GM12891 (cell line): ENCODE measurements at regions not wholly inside any gene's neighbourhood (a gene's known extent, or its start where the extent isn't known, plus 50 kb on each side); places are given as distances from the start of the nearest gene placed in this dataset.

Source experiments
- DNase-seq: peaks from one replicate; pipeline ENCODE4 v3.0.0; 2011; ENCODE audit warnings: low spot score; ENCODE audit not compliant: insufficient read length
- FAIRE-seq: peaks from 2 replicates; lab custom pipeline; 2011; peaks lifted over from hg19 to GRCh38; lab: Jason Lieb, UNC
- PAX5 ChIP-seq: IDR thresholded peaks from 2 replicates; pipeline ENCODE4 v1.6.1; 2011; ENCODE audit warnings: low read length, moderate library complexity, mild to moderate bottlenecking; ENCODE audit not compliant: insufficient read depth, severe bottlenecking
- POLR2A ChIP-seq: IDR thresholded peaks from 2 replicates; pipeline ENCODE4 v1.6.1; 2011; ENCODE audit warnings: low read depth, low read length, control low read depth
- POLR2AphosphoS5 ChIP-seq: IDR thresholded peaks from 2 replicates; pipeline ENCODE4 v1.6.1; 2011; ENCODE audit warnings: low read depth, low read length, control low read depth
- POU2F2 ChIP-seq: IDR thresholded peaks from 2 replicates; pipeline ENCODE4 v1.6.1; 2011; ENCODE audit warnings: low read depth, mild to moderate bottlenecking, control low read depth, low read length, moderate library complexity
- SPI1 ChIP-seq: IDR thresholded peaks from 2 replicates; pipeline ENCODE4 v1.6.1; 2011; ENCODE audit warnings: low read depth, low read length, control low read depth
- TAF1 ChIP-seq: IDR thresholded peaks from 2 replicates; pipeline ENCODE4 v1.6.1; 2011; ENCODE audit warnings: low read depth, low read length, control low read depth

DNA sequence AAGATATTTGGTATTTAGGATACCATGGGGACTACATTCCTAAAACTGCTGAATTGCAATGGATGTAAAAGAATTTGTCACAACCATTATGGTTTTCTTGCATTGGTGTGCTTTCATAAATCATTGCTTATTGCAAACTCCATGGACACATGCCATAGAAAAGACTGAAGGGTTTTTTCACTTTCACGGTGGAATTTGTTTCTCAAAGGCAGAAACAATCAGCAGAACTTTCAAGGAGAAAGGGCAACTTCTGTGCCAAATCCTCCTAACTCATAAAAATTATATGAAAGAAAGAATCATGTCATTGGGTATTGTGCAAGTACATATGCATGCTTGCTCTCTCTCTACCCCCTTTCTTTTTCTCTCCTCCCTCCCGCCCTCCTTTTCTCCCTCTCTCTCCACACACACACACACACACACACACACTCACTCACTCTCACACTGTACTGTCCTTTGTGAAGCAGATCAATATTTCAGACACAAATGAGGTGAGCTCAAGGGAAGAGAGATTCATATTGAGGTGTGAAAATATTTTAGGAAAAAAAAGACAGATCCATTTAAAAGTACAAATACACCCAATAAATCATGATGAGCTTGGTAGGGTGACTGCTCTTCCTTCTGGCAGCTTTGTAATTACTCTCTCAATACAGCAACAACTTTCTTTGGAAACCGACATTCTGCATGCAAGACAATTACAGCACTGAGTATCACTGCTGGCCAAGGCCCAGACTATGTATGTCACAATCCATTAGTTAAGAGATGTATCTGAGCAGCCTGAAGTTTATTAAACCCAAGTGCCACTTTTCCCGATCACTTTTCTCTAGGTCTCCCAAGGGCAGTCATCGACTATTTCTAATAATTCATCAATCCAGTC is 492.6 kb downstream of the TUSC7 start:
- no peak for DNase-seq
- FAIRE-seq, result no peak
- TF ChIP-seq TAF1, result no peak
- TF ChIP-seq PAX5, result no peak
- TF ChIP-seq POU2F2, result no peak
- no peak for TF ChIP-seq POLR2A
- no peak for TF ChIP-seq POLR2AphosphoS5
- TF ChIP-seq SPI1, result no peak

DNA sequence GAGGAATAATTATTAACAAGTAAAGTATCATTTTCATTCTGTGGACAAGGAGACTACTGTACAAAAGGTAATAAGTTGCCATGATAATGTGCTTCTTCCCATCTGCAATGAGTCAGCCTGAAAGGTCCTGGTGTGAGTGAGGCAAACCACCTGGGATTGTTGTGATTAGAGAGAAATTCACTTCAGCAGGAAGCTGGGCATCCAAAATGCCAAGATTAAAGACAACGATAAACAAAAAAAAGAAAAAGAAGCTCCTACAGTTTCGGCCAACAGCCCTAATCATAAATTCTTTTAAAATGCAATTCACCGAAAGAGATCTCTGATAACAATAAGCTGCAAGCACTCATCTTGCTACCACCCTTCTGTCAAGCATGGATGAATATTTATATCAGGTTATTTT is 507.8 kb downstream of the TUSC7 start:
- no peak for TF ChIP-seq POLR2AphosphoS5
- TF ChIP-seq POU2F2, result no peak
- TF ChIP-seq TAF1, result no peak
- TF ChIP-seq SPI1, result no peak
- no peak for TF ChIP-seq POLR2A
- no peak for DNase-seq
- no peak for FAIRE-seq

DNA sequence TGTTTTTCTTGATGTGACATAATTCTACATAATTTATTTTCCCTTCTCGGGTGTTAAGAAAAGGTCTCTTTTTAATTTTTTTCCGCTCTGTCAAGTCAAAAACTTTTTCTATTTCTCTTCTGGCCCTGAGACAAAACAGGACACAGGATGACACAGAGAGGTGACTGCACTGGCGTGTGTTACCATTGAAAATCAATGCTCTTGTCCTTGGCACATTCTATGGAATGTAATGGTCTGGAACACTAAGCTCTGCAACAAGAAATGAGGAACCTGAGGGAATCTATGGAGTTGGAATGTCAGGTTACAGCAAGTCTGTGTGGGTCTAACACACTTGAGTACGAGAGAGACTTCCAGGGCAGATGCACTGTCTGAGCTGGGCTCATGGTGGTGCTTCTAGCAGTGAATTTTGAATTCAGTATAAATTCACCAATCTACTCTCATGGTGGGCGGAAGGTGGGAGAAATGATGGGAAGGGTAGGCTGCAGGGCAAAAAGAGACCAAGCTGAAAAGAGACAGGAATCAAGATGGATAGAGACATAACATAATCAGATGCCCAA is 508.3 kb downstream of the TUSC7 start:
- FAIRE-seq (no peak), DNase-seq (no peak)
- TF ChIP-seq PAX5 (no peak), POLR2AphosphoS5 (no peak), SPI1 (no peak), TAF1 (no peak), POU2F2 (no peak), POLR2A (no peak)

DNA sequence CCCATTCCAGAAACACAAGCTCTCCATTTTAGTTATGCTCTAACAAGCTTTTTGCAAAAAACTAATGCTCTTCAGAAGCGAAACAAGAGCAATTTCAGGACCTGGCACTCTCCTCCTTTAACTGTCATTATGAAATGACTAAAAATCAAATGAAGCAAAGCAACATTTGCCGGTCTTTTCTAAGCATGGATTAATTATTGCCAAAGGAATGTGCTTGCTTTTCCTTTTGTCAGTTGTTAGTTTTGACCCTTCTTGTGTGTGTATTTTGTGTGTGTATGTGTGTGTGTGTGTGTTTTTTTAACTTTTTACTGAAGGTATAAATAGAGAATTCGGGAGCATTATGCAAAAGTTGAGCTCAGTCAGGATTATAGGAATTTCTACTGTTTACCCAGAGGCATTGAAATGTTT is 509.1 kb downstream of the TUSC7 start:
- no peak for TF ChIP-seq PAX5
- no peak for TF ChIP-seq POLR2A
- no peak for TF ChIP-seq POU2F2
- no peak for TF ChIP-seq SPI1
- TF ChIP-seq TAF1, result no peak
- TF ChIP-seq POLR2AphosphoS5, result no peak
- FAIRE-seq (no peak), DNase-seq (no peak)

DNA sequence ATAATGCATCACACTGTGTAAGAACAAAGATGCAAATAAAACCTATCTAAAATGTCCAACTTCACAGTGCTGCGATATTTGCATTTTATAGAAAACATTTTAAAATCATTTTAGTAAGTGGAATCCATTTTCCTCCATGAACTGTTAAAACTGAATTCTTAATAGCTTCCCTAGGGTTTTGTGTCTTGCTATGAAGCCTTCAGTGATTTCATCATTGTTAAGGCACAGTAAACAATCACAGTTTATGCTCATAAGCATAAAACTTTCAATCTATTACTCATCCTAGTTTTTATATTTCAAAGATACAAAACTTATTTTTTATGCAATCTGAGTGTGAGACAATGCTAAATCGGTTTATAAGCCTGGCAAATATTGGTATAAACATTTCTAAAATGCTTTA is 509.7 kb downstream of the TUSC7 start:
- FAIRE-seq (no peak), DNase-seq (no peak)
- TF ChIP-seq POU2F2 (no peak), POLR2A (no peak), TAF1 (no peak), PAX5 (no peak), POLR2AphosphoS5 (no peak), SPI1 (no peak)

DNA sequence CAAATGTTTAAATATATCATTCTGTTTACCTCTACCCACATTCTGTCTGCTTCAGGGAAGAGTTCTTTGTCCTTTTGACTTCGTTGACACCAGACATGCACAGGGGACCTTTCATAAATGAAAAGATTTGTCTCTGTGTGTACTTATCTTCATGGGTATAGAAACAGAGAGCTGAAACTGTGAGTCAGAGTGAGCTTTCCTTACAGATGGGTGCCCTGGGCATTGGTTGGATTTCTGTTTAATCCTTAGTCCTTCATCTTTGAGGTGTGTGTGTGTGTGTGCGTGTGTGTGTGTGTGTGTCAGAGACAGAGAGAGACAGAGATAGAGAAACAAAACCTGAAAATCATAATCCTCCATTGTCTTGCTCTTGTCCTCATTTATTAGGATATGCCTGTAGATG is 517.4 kb downstream of the TUSC7 start:
- DNase-seq (no peak), FAIRE-seq (no peak)
- TF ChIP-seq POLR2A (no peak), POLR2AphosphoS5 (no peak), POU2F2 (no peak), SPI1 (no peak), TAF1 (no peak), PAX5 (no peak)

DNA sequence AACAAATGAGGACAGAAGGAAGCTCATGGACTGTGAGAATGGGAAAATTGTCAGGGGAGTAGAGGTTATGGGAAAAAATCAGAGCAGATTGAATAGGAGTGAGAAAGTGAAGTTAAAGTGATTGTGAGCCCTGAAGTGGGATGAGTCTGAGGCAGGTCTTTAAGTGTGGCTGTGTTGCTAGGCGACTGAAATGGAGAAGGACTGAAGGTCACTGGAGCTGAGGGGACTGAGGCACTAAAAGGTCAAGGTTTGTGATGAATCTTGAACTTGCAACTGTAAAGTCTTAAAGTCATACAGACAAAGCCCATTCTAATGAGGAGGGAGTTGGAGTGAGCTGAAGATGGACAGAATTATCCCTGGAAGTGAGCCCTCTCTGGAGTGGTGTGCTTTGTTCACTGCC is 518.9 kb downstream of the TUSC7 start:
- no peak for DNase-seq
- TF ChIP-seq PAX5, result no peak
- no peak for TF ChIP-seq POLR2A
- TF ChIP-seq TAF1, result no peak
- no peak for TF ChIP-seq POU2F2
- TF ChIP-seq SPI1, result no peak
- TF ChIP-seq POLR2AphosphoS5, result no peak
- FAIRE-seq, result no peak

DNA sequence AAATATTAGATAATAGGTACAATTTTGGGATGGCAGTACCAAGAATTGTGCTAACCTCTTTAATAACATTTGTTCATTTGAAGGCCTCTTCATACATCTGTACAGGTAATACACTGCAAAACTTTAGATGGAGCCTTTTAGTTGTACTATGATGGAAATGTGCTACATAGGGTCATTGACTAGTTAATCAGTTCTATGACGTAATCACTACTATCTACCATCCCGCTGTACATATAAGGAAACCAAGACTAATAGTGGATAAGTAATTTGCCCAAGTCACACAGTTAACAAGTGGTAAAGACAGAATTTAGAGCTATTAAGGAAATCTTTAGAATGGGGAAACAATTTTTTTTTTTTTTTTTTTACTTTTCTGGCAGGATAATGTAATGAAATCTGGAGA is 521.3 kb downstream of the TUSC7 start:
- DNase-seq (no peak), FAIRE-seq (no peak)
- no peak for TF ChIP-seq POU2F2
- no peak for TF ChIP-seq POLR2AphosphoS5
- TF ChIP-seq POLR2A, result no peak
- TF ChIP-seq PAX5, result no peak
- TF ChIP-seq TAF1, result no peak
- TF ChIP-seq SPI1, result no peak

DNA sequence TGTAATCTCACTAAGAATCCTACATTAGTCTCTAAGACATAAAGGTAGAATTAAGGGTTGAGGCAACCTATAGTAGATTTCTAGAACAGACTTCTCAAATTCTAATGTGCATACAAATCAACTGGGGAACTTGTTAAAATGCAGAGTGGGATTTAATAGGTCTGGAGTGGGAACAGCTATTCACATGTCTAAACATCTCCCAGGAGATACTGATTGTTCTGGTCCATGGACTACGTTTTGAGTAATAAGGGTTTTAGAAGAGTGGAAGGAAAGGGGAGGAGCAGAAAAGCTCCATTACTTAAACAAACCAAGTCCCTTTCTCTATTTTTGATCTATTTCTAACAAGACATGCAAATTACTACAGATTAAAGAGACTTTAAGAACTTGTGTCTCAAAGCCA is 524.8 kb downstream of the TUSC7 start:
- FAIRE-seq (no peak), DNase-seq (no peak)
- TF ChIP-seq POU2F2 (no peak), SPI1 (no peak), TAF1 (no peak), POLR2A (no peak)

DNA sequence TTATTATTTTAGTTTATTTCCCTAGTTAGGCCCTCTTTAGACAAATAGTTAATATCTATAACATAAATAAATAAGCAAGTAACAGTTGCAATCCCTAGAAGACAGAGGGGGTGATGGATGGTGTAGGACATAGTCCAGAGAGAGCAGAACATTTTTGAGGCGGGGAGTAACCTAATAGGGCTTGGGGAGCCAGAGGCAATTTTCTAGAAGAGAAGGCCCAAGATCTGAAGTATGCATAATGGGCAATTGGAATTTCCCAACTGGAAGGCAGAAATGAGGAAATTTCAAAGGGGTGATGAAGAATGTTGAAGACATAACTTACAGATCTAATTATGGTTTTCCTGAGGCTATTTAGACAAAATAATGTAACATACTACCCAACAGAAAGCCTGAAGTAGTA is 525.7 kb downstream of the TUSC7 start:
- DNase-seq, result no peak
- TF ChIP-seq PAX5 (no peak), TAF1 (no peak), POLR2AphosphoS5 (no peak), SPI1 (no peak), POU2F2 (no peak), POLR2A (no peak)
- no peak for FAIRE-seq
